IPS DF 6.9 (cell line): ENCODE measurements at regions not wholly inside any gene's neighbourhood (a gene's known extent, or its start where the extent isn't known, plus 50 kb on each side); places are given as distances from the start of the nearest gene placed in this dataset.

Source experiments
- DNase-seq: peaks from one replicate; pipeline ENCODE4 v3.0.0-alpha.2; 2013; ENCODE audit warnings: low read depth, low spot score
- H3K27ac ChIP-seq: one replicate; pipeline ENCODE4 v1.5.1; 2013; ENCODE audit warnings: low read length, control low read depth
- H3K27me3 ChIP-seq: 2 replicates; pipeline ENCODE4 v1.6.1; 2013; ENCODE audit warnings: mild to moderate bottlenecking, low read length; ENCODE audit not compliant: control insufficient read depth, insufficient read depth
- H3K36me3 ChIP-seq: 2 replicates; pipeline ENCODE4 v1.6.1; 2013; ENCODE audit warnings: low read length; ENCODE audit not compliant: control insufficient read depth, insufficient read depth
- H3K4me1 ChIP-seq: 2 replicates; pipeline ENCODE4 v1.6.1; 2013; ENCODE audit warnings: low read length; ENCODE audit not compliant: control insufficient read depth, insufficient read depth
- H3K4me3 ChIP-seq: 2 replicates; pipeline ENCODE4 v1.5.1; 2013; ENCODE audit warnings: mild to moderate bottlenecking, low read length
- H3K9me3 ChIP-seq: 2 replicates; pipeline ENCODE4 v1.6.1; 2013; ENCODE audit warnings: low read length, inconsistent platforms; ENCODE audit not compliant: control insufficient read depth, insufficient read depth
- WGBS: extraction: QIAGEN DNeasy Blood & Tissue Kit; methylation state at CpG from one replicate; pipeline ENCODE4 v1.1.7; 2013; ENCODE audit warnings: mixed read lengths, missing lambda C conversion rate; ENCODE audit not compliant: insufficient read length, insufficient coverage; 5-methylcytosine and 5-hydroxymethylcytosine counted together

DNA sequence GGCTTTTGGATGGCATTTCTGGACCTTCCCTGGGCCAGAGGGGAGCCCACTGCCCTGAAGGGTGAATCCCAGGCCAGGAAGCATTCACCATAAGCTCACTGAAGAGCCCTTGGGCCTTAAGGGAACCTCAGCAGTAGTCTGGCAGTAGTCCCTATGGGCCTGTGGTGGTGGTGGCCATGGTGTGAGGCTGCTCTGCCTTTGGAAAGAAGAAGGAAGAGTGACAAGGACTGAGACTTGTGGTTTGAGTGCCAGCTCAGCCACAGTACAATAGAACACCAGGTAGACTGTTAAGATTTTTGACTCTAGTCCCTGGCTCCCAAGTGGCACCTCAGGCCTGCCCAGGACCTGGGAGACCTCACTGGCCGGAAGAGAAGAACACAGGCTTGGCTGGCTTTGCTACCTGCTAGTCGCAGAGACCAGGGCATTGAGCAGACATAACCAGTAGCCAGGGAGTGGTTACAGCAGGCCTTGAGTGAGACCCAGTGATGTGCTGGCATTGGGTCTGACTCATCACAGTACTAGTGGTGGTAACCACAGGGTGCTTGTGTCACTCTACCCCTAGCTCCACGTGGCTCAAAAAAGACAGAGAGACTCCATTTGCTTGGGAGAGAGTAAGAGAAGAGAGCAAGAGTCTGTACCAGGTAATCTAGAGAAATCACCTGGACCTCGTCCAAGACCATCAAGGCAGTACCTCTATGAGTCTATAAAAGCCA, 259.8 kb upstream of the BLID start:
- no CpG with 5 or more reads among the region's 4 CpGs for WGBS
- no peak for DNase-seq
- no peak overlapping the region for H3K27ac ChIP-seq

DNA sequence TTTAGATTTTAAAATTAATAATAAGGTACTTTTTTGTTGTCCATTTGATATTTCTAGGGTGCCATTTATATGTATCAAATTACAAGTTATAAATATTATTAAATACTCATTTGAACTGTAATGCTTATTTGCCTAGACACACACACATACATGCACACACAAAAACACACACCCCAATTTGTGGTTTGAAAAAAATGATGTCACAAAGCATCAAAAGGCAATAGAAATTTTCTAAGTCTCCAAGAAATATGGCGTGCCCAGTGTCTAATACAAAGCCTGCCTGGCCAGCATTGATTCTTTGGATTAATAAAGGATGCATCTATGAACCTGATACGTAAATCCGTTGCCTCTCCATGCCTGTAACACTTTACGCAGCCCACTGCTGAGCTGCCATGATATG, 252.8 kb upstream of the BLID start:
- no peak for DNase-seq
- peaks cover 2% of the 10 kb centered on the region; the same call in 1 of the 2 replicates for H3K4me1 ChIP-seq
- no peaks in the 10 kb centered on the region for H3K27me3 ChIP-seq
- H3K27ac ChIP-seq: no peak overlapping the region
- no peaks in the 10 kb centered on the region for H3K9me3 ChIP-seq
- WGBS: no CpG with 5 or more reads among the region's 4 CpGs
- no peak overlapping the region for H3K4me3 ChIP-seq
- no peaks in the 10 kb centered on the region for H3K36me3 ChIP-seq

More for the DNA sequence above, 259.8 kb upstream of the BLID start:
- Histone ChIP-seq H3K27me3 (no peaks in the 10 kb centered on the region), H3K4me3 (no peak overlapping the region), H3K4me1 (no peaks in the 10 kb centered on the region), H3K9me3 (no peaks in the 10 kb centered on the region), H3K36me3 (no peaks in the 10 kb centered on the region)

- H3K4me3 ChIP-seq: no peak overlapping the region
- H3K4me1 ChIP-seq: peaks cover 2% of the 10 kb centered on the region; the same call in 1 of the 2 replicates
- H3K9me3 ChIP-seq: no peaks in the 10 kb centered on the region
- H3K27me3 ChIP-seq: no peaks in the 10 kb centered on the region
- H3K27ac ChIP-seq: no peak overlapping the region
- no CpG with 5 or more reads among the region's 6 CpGs for WGBS
- H3K36me3 ChIP-seq: no peaks in the 10 kb centered on the region
- no peak for DNase-seq
Observed at GRCh38 chr11:122367809-122368231, 251.8 kb upstream of the BLID start.

DNA sequence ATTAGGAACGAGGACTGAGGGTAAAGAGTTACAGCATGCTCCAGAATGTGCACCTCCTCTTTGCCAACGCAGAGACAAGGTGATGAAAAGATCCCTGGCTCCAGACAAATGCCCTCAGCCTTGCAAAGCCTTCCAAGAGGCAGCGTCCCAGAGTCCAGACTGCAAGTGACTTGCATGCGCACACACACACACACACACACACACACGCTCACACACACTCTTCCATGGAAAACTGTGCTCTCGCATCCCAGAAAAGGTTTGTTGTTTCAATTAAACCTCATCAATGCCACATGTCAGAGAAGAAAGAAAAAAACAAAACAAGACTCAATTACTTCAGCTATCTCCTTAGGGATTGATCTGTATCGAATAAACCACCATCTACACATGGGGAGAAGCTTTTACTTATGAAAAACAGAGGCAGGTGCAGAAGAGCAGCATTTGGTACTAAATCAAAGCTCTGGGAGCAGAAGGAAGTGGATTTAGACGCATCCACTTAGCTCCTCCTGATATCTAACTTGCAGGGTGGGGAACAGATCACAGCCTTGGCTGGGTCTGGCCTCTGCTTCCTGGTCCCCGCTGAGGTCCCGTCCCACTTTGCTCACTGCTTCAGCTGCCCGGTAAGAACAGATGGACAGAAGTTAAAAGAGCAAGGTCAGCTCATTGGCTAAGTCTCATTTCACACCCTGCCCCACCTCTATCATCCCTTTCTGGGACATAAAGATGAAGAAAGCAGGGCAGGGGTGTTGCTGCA, 249.8 kb upstream of the BLID start:
- H3K27ac ChIP-seq: no peak overlapping the region

GRCh38 chr11:122363296-122363695, 247.3 kb upstream of the BLID start:
- H3K4me1 ChIP-seq: peaks cover 2% of the 10 kb centered on the region; the same call in 1 of the 2 replicates
- no peaks in the 10 kb centered on the region for H3K36me3 ChIP-seq
- DNase-seq: no peak
- no peak overlapping the region for H3K27ac ChIP-seq
- WGBS: no CpG with 5 or more reads among the region's 5 CpGs
- no peak overlapping the region for H3K4me3 ChIP-seq
- no peaks in the 10 kb centered on the region for H3K27me3 ChIP-seq
- no peaks in the 10 kb centered on the region for H3K9me3 ChIP-seq

More for the DNA sequence above, 249.8 kb upstream of the BLID start:
- Histone ChIP-seq H3K4me1 (peaks cover 2% of the 10 kb centered on the region; the same call in 1 of the 2 replicates), H3K9me3 (no peaks in the 10 kb centered on the region), H3K4me3 (no peak overlapping the region), H3K27me3 (no peaks in the 10 kb centered on the region), H3K36me3 (no peaks in the 10 kb centered on the region)
- no peak for DNase-seq
- no CpG with 5 or more reads among the region's 11 CpGs for WGBS

DNA sequence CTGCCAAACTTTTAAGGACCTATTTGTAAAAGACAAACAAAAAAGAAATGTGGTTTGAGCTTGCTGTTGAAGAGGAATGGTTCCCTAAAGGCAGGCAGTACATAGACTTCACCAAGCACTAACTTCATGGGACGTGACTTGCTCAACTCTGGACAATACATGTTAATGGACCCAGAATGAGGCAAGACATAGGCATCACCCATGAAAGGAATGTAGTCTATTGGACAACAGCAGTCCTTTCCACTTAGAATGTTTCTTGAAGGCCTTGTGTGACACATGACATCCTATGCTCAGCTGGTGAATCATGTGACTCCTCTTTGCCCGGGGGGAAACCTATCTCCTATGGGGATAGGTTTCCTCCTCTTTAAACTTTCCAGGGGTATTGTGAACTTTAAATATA, 246.4 kb upstream of the BLID start:
- WGBS: no CpG with 5 or more reads among the region's 2 CpGs
- no peaks in the 10 kb centered on the region for H3K36me3 ChIP-seq
- H3K27me3 ChIP-seq: no peaks in the 10 kb centered on the region

DNA sequence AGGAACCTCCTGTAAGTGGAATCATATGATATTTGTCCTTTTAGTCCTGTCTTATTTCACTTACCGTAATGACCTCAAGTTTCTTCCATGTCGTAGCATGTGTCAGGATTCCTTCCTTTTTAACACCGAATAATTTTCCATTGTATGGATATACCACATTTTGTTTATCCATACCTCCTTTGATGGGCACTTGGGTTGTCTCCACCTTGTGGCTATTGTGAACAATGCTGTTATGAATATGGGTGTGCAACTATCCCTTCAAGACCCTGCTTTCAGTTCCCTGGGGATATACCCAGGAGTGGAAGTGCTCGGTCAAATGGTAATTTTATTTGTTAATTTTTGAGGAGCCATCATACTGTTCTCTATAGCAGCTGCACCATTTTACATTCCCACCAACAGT, 244.9 kb upstream of the BLID start:
- DNase-seq: no peak
- Histone ChIP-seq H3K9me3 (no peaks in the 10 kb centered on the region), H3K36me3 (no peaks in the 10 kb centered on the region), H3K4me3 (no peak overlapping the region), H3K27me3 (no peaks in the 10 kb centered on the region), H3K27ac (no peak overlapping the region), H3K4me1 (no peaks in the 10 kb centered on the region; the same call in 1 of the 2 replicates)
- WGBS: no CpG with 5 or more reads among the region's 4 CpGs

More for the DNA sequence above, 246.4 kb upstream of the BLID start:
- H3K4me1 ChIP-seq: peaks cover 2% of the 10 kb centered on the region; the same call in 1 of the 2 replicates
- H3K9me3 ChIP-seq: no peaks in the 10 kb centered on the region
- no peak for DNase-seq
- no peak overlapping the region for H3K4me3 ChIP-seq
- H3K27ac ChIP-seq: no peak overlapping the region

- Histone ChIP-seq H3K27me3 (no peaks in the 10 kb centered on the region), H3K27ac (no peak overlapping the region), H3K36me3 (no peaks in the 10 kb centered on the region), H3K4me3 (no peak overlapping the region), H3K9me3 (no peaks in the 10 kb centered on the region), H3K4me1 (no peaks in the 10 kb centered on the region; the same call in 1 of the 2 replicates)
- DNase-seq: no peak
- no CpG with 5 or more reads among the region's 11 CpGs for WGBS
Observed at GRCh38 chr11:122359081-122359571, 243.1 kb upstream of the BLID start.

- Histone ChIP-seq H3K36me3 (no peaks in the 10 kb centered on the region), H3K4me3 (no peak overlapping the region), H3K9me3 (no peaks in the 10 kb centered on the region), H3K4me1 (no peaks in the 10 kb centered on the region; the same call in 1 of the 2 replicates), H3K27ac (no peak overlapping the region), H3K27me3 (no peaks in the 10 kb centered on the region)
- DNase-seq: no peak
- WGBS: no CpG with 5 or more reads among the region's 2 CpGs
Observed at GRCh38 chr11:122358292-122358691, 242.3 kb upstream of the BLID start.

DNA sequence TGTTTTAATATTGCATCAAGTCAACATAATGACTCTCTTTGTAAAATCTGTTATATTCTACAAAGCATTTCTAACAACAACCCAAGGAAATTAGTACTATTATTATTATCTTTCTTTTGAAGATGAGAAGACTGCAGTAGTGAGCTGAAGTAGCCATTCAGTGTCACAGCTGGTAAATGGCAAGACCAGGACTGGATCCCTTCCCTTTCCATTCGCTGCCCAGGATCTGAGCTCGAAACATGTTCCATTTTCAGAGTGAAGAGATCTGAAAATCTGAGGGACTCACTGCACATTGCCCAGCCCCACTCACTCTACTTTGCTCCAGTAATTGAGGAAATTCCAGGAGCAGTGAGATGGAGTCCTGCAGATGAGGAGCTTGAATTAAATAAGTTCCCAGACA, 240.0 kb upstream of the BLID start:
- Histone ChIP-seq H3K9me3 (no peaks in the 10 kb centered on the region), H3K4me3 (no peak overlapping the region), H3K27ac (no peak overlapping the region), H3K36me3 (no peaks in the 10 kb centered on the region), H3K27me3 (no peaks in the 10 kb centered on the region), H3K4me1 (no peaks in the 10 kb centered on the region; the same call in 1 of the 2 replicates)
- DNase-seq: no peak
- WGBS: no CpG with 5 or more reads among the region's 2 CpGs
